Mesodermal cell (in vitro differentiated cells): ENCODE measurements at regions not wholly inside any gene's neighbourhood (a gene's known extent, or its start where the extent isn't known, plus 50 kb on each side); places are given as distances from the start of the nearest gene placed in this dataset.

ENCODE experiments used
- H3K27ac ChIP-seq: 2 replicates; pipeline ENCODE4 v1.7.0; 2013; ENCODE audit warnings: mild to moderate bottlenecking, low read depth, low read length, moderate library complexity; ENCODE audit not compliant: severe bottlenecking
- H3K36me3 ChIP-seq: 2 replicates; pipeline ENCODE4 v1.7.1; 2013; ENCODE audit warnings: mild to moderate bottlenecking, low read length, moderate library complexity; ENCODE audit not compliant: control insufficient read depth, insufficient read depth
- H3K4me1 ChIP-seq: one replicate; pipeline ENCODE4 v1.7.1; 2013; ENCODE audit warnings: mild to moderate bottlenecking, low read length; ENCODE audit not compliant: insufficient read depth, control insufficient read depth, poor library complexity, severe bottlenecking
- H3K4me3 ChIP-seq: 2 replicates; pipeline ENCODE4 v1.7.0; 2013; ENCODE audit warnings: low read length, control low read depth, mild to moderate bottlenecking; ENCODE audit not compliant: insufficient read depth, poor library complexity, severe bottlenecking; ENCODE audit errors: extremely low read depth
- H3K9me3 ChIP-seq: 2 replicates; pipeline ENCODE4 v1.7.1; 2013; ENCODE audit warnings: mild to moderate bottlenecking, low read length, moderate library complexity; ENCODE audit not compliant: control insufficient read depth
- WGBS, 2 experiments: methylation state at CpG; one replicate each; pipeline ENCODE4 v1.1.5; 2013; ENCODE audit warnings: missing lambda C conversion rate in 2 of 2; ENCODE audit not compliant: insufficient coverage in 2 of 2; 5-methylcytosine and 5-hydroxymethylcytosine counted together

GRCh38 chr1:9419369-9420041 is 119.8 kb upstream of the SLC25A33 start:
- WGBS, 2 experiments, result 86 to 91% methylated on average over 6 of the region's 8 CpGs
- Histone ChIP-seq H3K27ac (no peak overlapping the region), H3K4me3 (no peak overlapping the region), H3K9me3 (no peaks in the 10 kb centered on the region), H3K36me3 (no peaks in the 10 kb centered on the region), H3K4me1 (peaks cover 1% of the 10 kb centered on the region)

DNA sequence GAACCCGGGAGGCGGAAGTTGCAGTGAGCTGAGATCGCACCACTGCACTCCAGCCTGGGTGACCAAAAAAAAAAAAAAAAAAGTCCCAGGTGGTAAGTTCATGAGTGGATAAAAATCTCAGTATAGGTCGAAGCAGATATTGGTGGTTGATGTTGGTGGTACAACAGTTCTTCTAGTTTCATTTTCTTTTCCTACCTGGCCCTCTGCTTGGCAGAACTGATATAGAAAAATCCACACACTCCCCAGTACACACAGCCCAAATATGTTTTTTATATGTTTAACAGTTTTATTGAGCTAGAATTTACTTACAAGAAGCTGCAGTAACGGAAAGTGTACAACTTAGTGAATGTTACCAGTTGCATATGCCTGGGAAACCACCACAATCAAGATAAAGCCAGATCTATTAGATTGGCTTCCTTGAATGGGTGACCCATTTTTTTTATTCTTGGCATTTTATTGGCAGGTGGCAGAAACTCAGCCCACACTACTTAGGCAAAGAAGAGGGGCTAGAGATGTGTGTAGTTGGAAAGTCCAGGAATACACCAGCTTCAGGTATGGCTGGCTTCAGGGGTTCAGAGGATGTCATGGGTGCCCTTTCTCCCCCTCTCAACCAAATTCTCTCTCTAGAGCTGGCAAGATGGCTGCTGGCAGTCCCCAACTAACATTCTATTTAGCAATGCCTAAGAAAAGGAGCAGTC is 118.3 kb upstream of the SLC25A33 start:
- Histone ChIP-seq H3K36me3 (no peaks in the 10 kb centered on the region), H3K4me3 (no peak overlapping the region), H3K9me3 (no peaks in the 10 kb centered on the region), H3K27ac (no peak overlapping the region), H3K4me1 (no peaks in the 10 kb centered on the region)
- 96 to 100% methylated on average over 3 to 4 of the region's 5 CpGs for WGBS, 2 experiments

- Histone ChIP-seq H3K9me3 (no peaks in the 10 kb centered on the region), H3K4me3 (no peak overlapping the region), H3K4me1 (no peaks in the 10 kb centered on the region), H3K27ac (no peak overlapping the region), H3K36me3 (no peaks in the 10 kb centered on the region)
- 92 to 95% methylated on average over 2 to 5 of the region's 5 CpGs for WGBS, 2 experiments
Measured at GRCh38 chr1:9421533-9421873, 117.8 kb upstream of the SLC25A33 start.

GRCh38 chr1:9422321-9422720 is 116.9 kb upstream of the SLC25A33 start:
- no peaks in the 10 kb centered on the region for H3K9me3 ChIP-seq
- no peak overlapping the region for H3K4me3 ChIP-seq
- WGBS, 2 experiments, result 92 to 94% methylated on average over 11 of the region's 14 CpGs
- no peaks in the 10 kb centered on the region for H3K36me3 ChIP-seq
- H3K27ac ChIP-seq, result no peak overlapping the region
- no peaks in the 10 kb centered on the region for H3K4me1 ChIP-seq

GRCh38 chr1:9422911-9423505 is 116.3 kb upstream of the SLC25A33 start:
- Histone ChIP-seq H3K4me1 (no peaks in the 10 kb centered on the region), H3K4me3 (no peak overlapping the region), H3K27ac (no peak overlapping the region), H3K36me3 (no peaks in the 10 kb centered on the region), H3K9me3 (no peaks in the 10 kb centered on the region)
- WGBS, 2 experiments, result 92 to 94% methylated on average over 11 to 12 of the region's 12 CpGs

DNA sequence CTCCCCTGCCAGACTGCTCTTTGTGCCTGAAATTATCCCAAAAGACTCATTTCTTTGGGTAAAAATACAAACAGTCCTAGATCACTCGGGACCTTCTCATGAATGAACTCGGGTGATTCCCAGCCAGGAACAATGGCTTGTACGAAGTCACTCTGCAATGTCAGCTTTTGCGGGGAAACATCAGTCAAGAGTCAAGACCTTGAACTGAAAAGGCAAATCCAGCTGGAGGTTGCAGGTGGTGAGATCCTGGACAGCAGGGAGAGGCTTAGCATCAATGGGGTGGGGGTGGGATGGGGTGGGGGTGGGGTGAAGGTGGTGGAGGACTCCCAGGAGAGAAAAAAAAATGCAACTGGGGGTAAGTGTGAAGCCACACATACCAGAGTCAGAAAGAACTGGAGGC is 115.0 kb upstream of the SLC25A33 start:
- H3K36me3 ChIP-seq, result no peaks in the 10 kb centered on the region
- no peaks in the 10 kb centered on the region for H3K9me3 ChIP-seq
- H3K4me3 ChIP-seq, result no peak overlapping the region
- H3K27ac ChIP-seq, result no peak overlapping the region
- no peaks in the 10 kb centered on the region for H3K4me1 ChIP-seq
- 92 to 93% methylated on average over 3 to 4 of the region's 4 CpGs for WGBS, 2 experiments

DNA sequence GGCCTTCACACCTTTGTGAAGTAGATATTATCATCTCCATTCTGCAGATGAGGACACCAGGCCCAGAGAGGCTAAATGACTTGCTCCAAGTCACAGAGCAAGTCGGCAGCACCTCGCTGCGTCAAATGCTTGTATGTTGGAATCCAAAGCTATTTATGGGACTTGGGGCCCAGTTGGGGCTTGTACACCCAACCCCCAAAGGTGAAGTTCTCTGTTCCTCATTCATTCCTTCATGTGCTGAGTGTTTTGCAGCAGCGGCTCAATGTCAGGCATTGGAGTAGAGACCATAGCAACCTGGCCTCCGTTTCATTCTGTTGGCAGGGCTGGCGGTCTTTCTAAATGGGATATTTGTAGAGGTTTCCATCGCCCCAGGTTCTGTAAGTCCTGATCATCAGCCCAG is 113.4 kb upstream of the SLC25A33 start:
- Histone ChIP-seq H3K4me3 (no peak overlapping the region), H3K36me3 (no peaks in the 10 kb centered on the region), H3K27ac (no peak overlapping the region), H3K4me1 (no peaks in the 10 kb centered on the region), H3K9me3 (no peaks in the 10 kb centered on the region)
- WGBS, 2 experiments, result 90 to 93% methylated on average over 3 to 7 of the region's 7 CpGs

- H3K27ac ChIP-seq, result no peak overlapping the region
- 90 to 93% methylated on average over 12 to 13 of the region's 13 CpGs for WGBS, 2 experiments
- H3K4me3 ChIP-seq, result no peak overlapping the region
- H3K4me1 ChIP-seq, result no peaks in the 10 kb centered on the region
- no peaks in the 10 kb centered on the region for H3K9me3 ChIP-seq
- no peaks in the 10 kb centered on the region for H3K36me3 ChIP-seq
Measured at GRCh38 chr1:9426291-9426711, 113.0 kb upstream of the SLC25A33 start.

GRCh38 chr1:9427388-9427787 is 111.9 kb upstream of the SLC25A33 start:
- WGBS, 2 experiments, result 85 to 100% methylated on average over 1 to 2 of the region's 2 CpGs
- Histone ChIP-seq H3K4me1 (no peaks in the 10 kb centered on the region), H3K9me3 (no peaks in the 10 kb centered on the region), H3K36me3 (no peaks in the 10 kb centered on the region), H3K4me3 (no peak overlapping the region), H3K27ac (no peak overlapping the region)

- no peaks in the 10 kb centered on the region for H3K36me3 ChIP-seq
- peak overlapping the region; percentile 45 for H3K4me3 ChIP-seq
- no peaks in the 10 kb centered on the region for H3K4me1 ChIP-seq
- no peaks in the 10 kb centered on the region for H3K9me3 ChIP-seq
- peak overlapping the region; percentile 46 for H3K27ac ChIP-seq
- WGBS, 2 experiments, result 7 to 8% methylated on average over 31 to 43 of the region's 48 CpGs
Measured at GRCh38 chr1:9428601-9429341, 110.5 kb upstream of the SLC25A33 start.
